ENCODE measurements at regions not wholly inside any gene's neighbourhood (a gene's known extent, or its start where the extent isn't known, plus 50 kb on each side); places are given as distances from the start of the nearest gene placed in this dataset.

DNA sequence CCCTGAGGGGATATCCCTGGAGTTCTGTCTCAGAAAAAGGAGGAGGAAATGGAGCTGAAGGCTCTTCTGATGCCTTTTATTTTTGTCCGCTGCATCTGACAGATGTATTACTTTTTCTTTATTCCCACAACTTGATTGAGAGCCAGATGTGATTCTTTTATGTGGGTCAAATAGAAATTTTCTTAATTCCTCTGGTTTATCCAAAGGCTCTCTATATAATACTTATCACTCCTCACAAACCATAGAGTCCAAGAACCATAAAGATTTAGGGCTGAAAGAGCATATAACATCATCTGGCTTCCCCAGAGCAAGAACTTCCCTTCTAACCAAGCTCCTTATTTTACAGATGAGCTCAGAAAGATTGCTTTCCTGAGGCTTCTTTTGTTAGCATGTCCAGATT lies 756.7 kb upstream of the FAM241A start:
- DNase-seq (ENCODE audit: low read depth in 1 of 2, low spot score in 1 of 2) (no peak), FAIRE-seq (no peak), ATAC-seq (no peak)
- H3K27ac ChIP-seq: no peak overlapping the region
- no peak overlapping the region for H3K4me3 ChIP-seq
- H3K9me3 ChIP-seq: no peaks in the 10 kb centered on the region
- ChIA-PET CTCF (no interaction called here), POLR2A (no interaction called here)
- TF ChIP-seq MAZ (IDR thresholded peaks at IDR 0.05; ENCODE audit: borderline replicate concordance, low read depth, low read length): no peak
- no peak for TF ChIP-seq RCOR1 (IDR thresholded peaks at IDR 0.05; ENCODE audit: low read depth, low read length)
- TF ChIP-seq SREBF2 (IDR thresholded peaks at IDR 0.05): no peak
- TF ChIP-seq GATA3 (IDR thresholded peaks at IDR 0.05; ENCODE audit: borderline replicate concordance): no peak
- H3K4me1 ChIP-seq: no peaks in the 10 kb centered on the region
- 18% methylated on average over 1 of the region's 1 CpG for WGBS (ENCODE audit: missing lambda C conversion rate)
- H3K4me2 ChIP-seq: no peak overlapping the region

DNA sequence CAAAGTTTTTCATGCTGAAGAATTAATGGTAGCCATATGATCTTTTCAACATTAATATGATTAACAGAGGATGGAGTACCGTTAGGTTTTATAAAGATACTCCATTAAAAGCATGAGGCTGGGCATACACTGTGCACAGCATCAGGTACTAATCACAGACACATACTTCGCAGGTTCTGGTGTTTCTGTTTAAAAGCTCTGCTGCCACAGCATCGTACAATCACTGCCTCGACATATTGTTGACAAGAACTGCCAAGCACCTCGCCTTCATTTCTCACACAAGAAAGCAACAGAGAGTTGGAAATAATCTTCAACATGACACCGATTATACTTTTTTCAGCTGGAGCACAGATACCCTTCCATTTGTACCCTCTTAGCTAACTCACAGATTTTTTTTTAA lies 753.4 kb upstream of the FAM241A start:
- whole genome bisulfite sequencing (ENCODE audit: missing lambda C conversion rate): 12% methylated on average over 6 of the region's 6 CpGs
- DNase-seq (ENCODE audit: low read depth in 1 of 2, low spot score in 1 of 2) (no peak), ATAC-seq (no peak), FAIRE-seq (no peak)
- CTCF ChIA-PET: no interaction called here
- no peak for TF ChIP-seq HMGXB4 (CRISPR knock-in tag; IDR thresholded peaks at IDR 0.05; ENCODE audit: borderline replicate concordance)
- no peak for TF ChIP-seq RAD21 (conservative IDR thresholded peaks at IDR 0.05 in 1 of 2, IDR thresholded peaks at IDR 0.05 in 1 of 2)
- no peak for TF ChIP-seq EHMT2 (IDR thresholded peaks at IDR 0.05; ENCODE audit: low read depth)
- no peak for TF ChIP-seq TFCP2L1 (CRISPR knock-in tag; IDR thresholded peaks at IDR 0.05)
- TF ChIP-seq ZNF302 (CRISPR knock-in tag; IDR thresholded peaks at IDR 0.05): no peak
- no peak for TF ChIP-seq HES2 (IDR thresholded peaks at IDR 0.05)
- TF ChIP-seq CBX8 (IDR thresholded peaks at IDR 0.05): no peak
- no peak for TF ChIP-seq MAX (IDR thresholded peaks at IDR 0.05)
- no peak for TF ChIP-seq HDAC2 (IDR thresholded peaks at IDR 0.05)
- POLR2A ChIA-PET: no interaction called here
- no peaks in the 10 kb centered on the region for H3K9me3 ChIP-seq
- no peak overlapping the region for H3K4me2 ChIP-seq
- no peak overlapping the region for H3K4me3 ChIP-seq
- no peaks in the 10 kb centered on the region for H3K4me1 ChIP-seq
- no peak overlapping the region for H3K27ac ChIP-seq

GRCh38 chr4:111393781-111394180 lies 751.5 kb upstream of the FAM241A start:
- CTCF ChIA-PET: interaction anchor here (1.5 kb wide), 1 partner anchor 11 kb away, joined by 4 read pairs; no protein-coding TSS in a partner anchor
- H3K4me3 ChIP-seq: no peak overlapping the region

More at GRCh38 chr4:111393781-111394180, 751.5 kb upstream of the FAM241A start:
- no peak for ATAC-seq
- TF ChIP-seq BHLHE40 (IDR thresholded peaks at IDR 0.05; ENCODE audit: low read depth, low read length) (no peak), ESRRA (IDR thresholded peaks at IDR 0.05; ENCODE audit: borderline replicate concordance, low read length) (no peak), REST (IDR thresholded peaks at IDR 0.05) (no peak), CBX2 (IDR thresholded peaks at IDR 0.05; ENCODE audit: borderline replicate concordance, low read depth) (no peak), ZC3H11A (IDR thresholded peaks at IDR 0.05) (no peak), TP53 (CRISPR knock-in tag; IDR thresholded peaks at IDR 0.05) (no peak), SREBF2 (IDR thresholded peaks at IDR 0.05) (no peak), ZNF302 (CRISPR knock-in tag; IDR thresholded peaks at IDR 0.05) (no peak), KDM1A (IDR thresholded peaks at IDR 0.05; ENCODE audit: low read depth) (no peak), HOXA7 (CRISPR knock-in tag; IDR thresholded peaks at IDR 0.05) (no peak), POLR2A (IDR thresholded peaks at IDR 0.05; ENCODE audit: low read length) (no peak), RARB (CRISPR knock-in tag; IDR thresholded peaks at IDR 0.05) (no peak), CEBPB (IDR thresholded peaks at IDR 0.05) (no peak), POLR2AphosphoS2 (conservative IDR thresholded peaks at IDR 0.05; ENCODE audit: low read length) (no peak), KDM5A (IDR thresholded peaks at IDR 0.05) (no peak), BCL3 (IDR thresholded peaks at IDR 0.05) (no peak), HEYL (CRISPR knock-in tag; IDR thresholded peaks at IDR 0.05) (no peak)
- WGBS (ENCODE audit: missing lambda C conversion rate): 6% methylated on average over 1 of the region's 1 CpG
- Histone ChIP-seq H3K9me3 (no peaks in the 10 kb centered on the region), H3K27ac (no peak overlapping the region), H3K4me1 (no peaks in the 10 kb centered on the region), H3K4me2 (no peak overlapping the region)
- POLR2A ChIA-PET: no interaction called here
- FAIRE-seq: no peak
- no peak for DNase-seq (ENCODE audit: low read depth in 1 of 2, low spot score in 1 of 2)
